Esophagus squamous epithelium (tissue), 5 donors: ENCODE measurements at regions not wholly inside any gene's neighbourhood (a gene's known extent, or its start where the extent isn't known, plus 50 kb on each side); places are given as distances from the start of the nearest gene placed in this dataset.
"Not testable (repeated sequence)": the region's sequence is repeated elsewhere in the genome, so short reads cannot be mapped to it uniquely, and the experiment has no call there.

ENCODE experiments used
- DNase-seq: peaks from one replicate; lab custom pipeline; 2025; lab: John Stamatoyannopoulos, UW
- H3K27ac ChIP-seq, 4 donors: fragments of 200-600 bp; sonication (generic); one replicate each; pipeline ENCODE4 v1.5.1; 2016 to 2019; ENCODE audit warnings: mild to moderate bottlenecking in 1 of 4
- H3K27me3 ChIP-seq, 4 donors: fragments of 200-600 bp; sonication (generic); 1 replicate in 3 of 4; 2 replicates in 1 of 4; pipeline versions ENCODE4 v1.5.1 to v1.6.0; 2017 to 2021; ENCODE audit warnings: antibody characterized with exemption in 1 of 4
- H3K36me3 ChIP-seq, 3 donors: fragments of 200-600 bp; sonication (generic); one replicate each; pipeline ENCODE4 v1.5.1; 2016 to 2019
- H3K4me1 ChIP-seq, 3 donors: fragments of 200-600 bp; sonication (generic); one replicate each; pipeline ENCODE4 v1.5.1; 2017 to 2019
- H3K4me3 ChIP-seq, 4 donors: fragments of 200-600 bp; sonication (generic); 1 replicate in 3 of 4; 2 replicates in 1 of 4; pipeline ENCODE4 v1.5.1; 2016 to 2019; ENCODE audit warnings: mild to moderate bottlenecking in 2 of 4, moderate library complexity in 1 of 4
- H3K9me3 ChIP-seq, 3 donors: fragments of 200-600 bp; sonication (generic); one replicate each; pipeline ENCODE4 v1.5.1; 2016 to 2019
- CTCF ChIP-seq, 6 experiments: fragments of 450-650 bp in 4 of 6; fragments of 200-600 bp in 2 of 6; sonication (generic) in 2 of 6; IDR thresholded peaks; one replicate each; pipeline ENCODE4 v1.5.1; 2016 to 2019; ENCODE audit warnings: antibody characterized with exemption in 6 of 6, mild to moderate bottlenecking in 4 of 6, moderate library complexity in 4 of 6
- POLR2A ChIP-seq, 4 donors: fragments of 450-650 bp; IDR thresholded peaks; one replicate each; pipeline ENCODE4 v1.6.1; 2017; ENCODE audit warnings: antibody characterized with exemption in 4 of 4, mild to moderate bottlenecking in 4 of 4, moderate library complexity in 3 of 4
- WGBS, 2 donors: methylation state at CpG; one replicate each; pipeline ENCODE4 v1.1.5; 2018; 5-methylcytosine and 5-hydroxymethylcytosine counted together
- intact Hi-C: fragments of 100-400 bp; cut with DNase I; formaldehyde crosslinking; loops from one replicate; pipeline ENCODE4 v1.15.0; 2022
- donor health status: DM: yes; HTN: yes; CAD: no.

DNA sequence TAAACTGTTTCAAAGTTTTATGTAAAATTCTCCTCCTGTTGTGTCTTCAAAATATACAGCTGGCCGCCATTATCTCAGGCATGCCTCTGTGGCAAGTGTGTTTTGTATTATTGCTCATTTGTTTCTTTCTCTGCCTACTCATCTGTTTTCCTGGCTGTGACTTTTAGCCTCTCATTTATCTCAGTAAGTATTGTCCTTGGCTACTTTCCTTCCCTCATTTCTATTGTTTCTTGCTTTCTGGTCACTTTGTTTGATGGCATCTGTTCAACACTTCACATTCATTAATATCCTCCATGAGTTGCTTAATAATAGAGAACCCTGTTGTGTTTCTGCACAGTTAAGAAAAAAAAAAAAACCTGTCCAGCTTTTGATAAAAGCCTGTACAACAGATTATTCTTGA lies 869.4 kb downstream of the PCDH17 start:
- Histone ChIP-seq H3K9me3 (peaks cover 0 to 17% (median 4%) of the 10 kb centered on the region in 3 donors), H3K27me3 (no peaks in the 10 kb centered on the region), H3K27ac (no peak overlapping the region), H3K4me3 (no peak overlapping the region), H3K4me1 (no peaks in the 10 kb centered on the region), H3K36me3 (no peaks in the 10 kb centered on the region)
- 63 to 83% methylated on average over 1 of the region's 1 CpG for WGBS, 2 donors
- intact Hi-C loops, result no loop called here
- no peak for TF ChIP-seq CTCF (IDR thresholded peaks at IDR 0.05)
- TF ChIP-seq POLR2A (IDR thresholded peaks at IDR 0.05), result no peak
- no peak for DNase-seq

GRCh38 chr13:58504202-58504700 lies 872.7 kb downstream of the PCDH17 start:
- WGBS, 2 donors, result 78% methylated on average over 4 of the region's 21 CpGs; no CpG with 5 or more reads in 1 of the 2 donors
- DNase-seq, H3K27ac ChIP-seq, H3K4me3 ChIP-seq, H3K27me3 ChIP-seq, intact Hi-C loops, H3K36me3 ChIP-seq, H3K4me1 ChIP-seq: not testable (repeated sequence)
- peaks cover 0 to 18% (median 4%) of the 10 kb centered on the region in 3 donors for H3K9me3 ChIP-seq

DNA sequence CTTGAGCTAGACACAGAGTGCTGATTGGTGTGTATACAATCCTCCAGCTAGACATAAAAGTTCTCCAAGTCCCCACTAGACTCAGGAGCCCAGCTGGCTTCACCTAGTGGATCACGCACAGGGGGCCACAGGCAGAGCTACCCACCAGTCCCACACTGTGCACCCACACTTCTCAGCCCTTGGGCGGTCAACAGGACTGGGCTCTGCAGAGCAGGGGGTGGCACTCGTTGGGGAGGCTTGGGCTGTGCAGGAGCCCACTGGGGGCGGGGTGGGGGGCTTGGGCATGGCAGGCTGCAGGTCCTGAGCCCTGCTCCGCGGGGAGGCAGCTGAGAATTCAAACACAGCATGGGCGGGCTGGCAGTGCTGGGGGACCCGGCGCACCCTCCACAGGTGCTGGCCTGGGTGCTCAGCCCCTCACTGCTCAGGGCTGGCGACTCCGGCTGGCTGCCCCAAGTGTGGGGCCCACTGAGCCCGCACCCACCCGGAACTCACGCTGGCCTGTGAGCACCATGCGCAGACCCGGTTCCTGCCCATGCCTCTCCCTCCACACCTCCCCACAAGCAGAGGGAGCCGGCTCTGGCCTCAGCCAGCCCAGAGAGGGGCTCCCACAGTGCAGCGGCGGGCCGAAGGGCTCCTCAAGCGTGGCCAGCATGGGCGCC lies 873.8 kb downstream of the PCDH17 start:
- 50% methylated on average over 1 of the region's 22 CpGs; no CpG with 5 or more reads in 1 of the 2 donors for WGBS, 2 donors
- H3K9me3 ChIP-seq, result peaks cover 0 to 18% (median 4%) of the 10 kb centered on the region in 3 donors
- H3K4me1 ChIP-seq, H3K27me3 ChIP-seq, intact Hi-C loops, H3K27ac ChIP-seq, H3K36me3 ChIP-seq, H3K4me3 ChIP-seq, DNase-seq: not testable (repeated sequence)

- H3K4me3 ChIP-seq, result no peak overlapping the region
- H3K9me3 ChIP-seq, result peaks cover 0 to 6% (median 0%) of the 10 kb centered on the region in 3 donors
- DNase-seq, result no peak
- no peaks in the 10 kb centered on the region for H3K36me3 ChIP-seq
- H3K27me3 ChIP-seq, result no peaks in the 10 kb centered on the region
- WGBS, 2 donors, result 66 to 88% methylated on average over 3 to 12 of the region's 14 CpGs
- intact Hi-C loops, result no loop called here
- TF ChIP-seq POLR2A (IDR thresholded peaks at IDR 0.05) (no peak), CTCF (IDR thresholded peaks at IDR 0.05) (no peak)
- H3K4me1 ChIP-seq, result no peaks in the 10 kb centered on the region
- H3K27ac ChIP-seq, result no peak overlapping the region
Measured at GRCh38 chr13:58528351-58528750, 896.8 kb downstream of the PCDH17 start.

GRCh38 chr13:58531614-58532013 lies 900.1 kb downstream of the PCDH17 start:
- Histone ChIP-seq H3K27me3 (no peaks in the 10 kb centered on the region), H3K27ac (no peak overlapping the region), H3K9me3 (peaks cover 0 to 6% (median 0%) of the 10 kb centered on the region in 3 donors), H3K36me3 (no peaks in the 10 kb centered on the region), H3K4me3 (no peak overlapping the region), H3K4me1 (no peaks in the 10 kb centered on the region)
- 75 to 77% methylated on average over 4 of the region's 4 CpGs for WGBS, 2 donors
- DNase-seq, result no peak
- TF ChIP-seq POLR2A (IDR thresholded peaks at IDR 0.05) (no peak), CTCF (IDR thresholded peaks at IDR 0.05) (no peak)
- intact Hi-C loops, result no loop called here

- no peak overlapping the region for H3K27ac ChIP-seq
- no peaks in the 10 kb centered on the region for H3K27me3 ChIP-seq
- intact Hi-C loops, result no loop called here
- no peak for DNase-seq
- no peaks in the 10 kb centered on the region for H3K4me1 ChIP-seq
- no peaks in the 10 kb centered on the region for H3K36me3 ChIP-seq
- no peaks in the 10 kb centered on the region for H3K9me3 ChIP-seq
- TF ChIP-seq CTCF (IDR thresholded peaks at IDR 0.05), result no peak
- TF ChIP-seq POLR2A (IDR thresholded peaks at IDR 0.05), result no peak
- no peak overlapping the region for H3K4me3 ChIP-seq
Measured at GRCh38 chr13:58542530-58542929, 911.0 kb downstream of the PCDH17 start.
